ENCODE measurements at regions not wholly inside any gene's neighbourhood (a gene's known extent, or its start where the extent isn't known, plus 50 kb on each side); places are given as distances from the start of the nearest gene placed in this dataset.

DNA sequence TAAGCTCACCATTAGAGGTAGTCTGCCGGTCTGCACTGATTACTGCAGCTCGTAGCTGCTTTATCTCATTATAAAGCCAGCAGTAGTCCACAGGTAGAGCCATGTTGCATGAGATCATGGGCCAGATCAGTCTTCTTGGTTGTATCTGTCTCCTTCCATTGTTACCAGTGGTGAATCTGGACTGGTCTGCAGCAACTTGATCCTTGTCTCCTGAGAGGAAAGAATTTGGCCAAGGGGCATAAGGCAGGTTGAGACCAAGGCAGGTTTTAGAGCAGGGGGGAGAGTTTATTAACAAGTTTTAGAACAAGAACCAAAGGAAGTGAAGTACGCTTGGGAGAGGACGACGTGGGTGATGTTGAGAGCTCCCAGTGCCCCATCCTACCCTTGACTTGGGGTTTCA is 228.5 kb downstream of the STIM2 start:
- no peak overlapping the region for H3K4me3 ChIP-seq
- intact Hi-C loops (cut with DNase I; ENCODE audit: low total_unique reads) = no loop called here
- 85 to 96% (median 93%) methylated on average over 5 of the region's 5 CpGs for WGBS, 5 donors
- no peaks in the 10 kb centered on the region for H3K36me3 ChIP-seq
- H3K27me3 ChIP-seq = peaks cover 0 to 80% (median 30%) of the 10 kb centered on the region in 3 donors
- no peak for TF ChIP-seq EP300 (IDR thresholded peaks at IDR 0.05)
- TF ChIP-seq, protein P1, sequence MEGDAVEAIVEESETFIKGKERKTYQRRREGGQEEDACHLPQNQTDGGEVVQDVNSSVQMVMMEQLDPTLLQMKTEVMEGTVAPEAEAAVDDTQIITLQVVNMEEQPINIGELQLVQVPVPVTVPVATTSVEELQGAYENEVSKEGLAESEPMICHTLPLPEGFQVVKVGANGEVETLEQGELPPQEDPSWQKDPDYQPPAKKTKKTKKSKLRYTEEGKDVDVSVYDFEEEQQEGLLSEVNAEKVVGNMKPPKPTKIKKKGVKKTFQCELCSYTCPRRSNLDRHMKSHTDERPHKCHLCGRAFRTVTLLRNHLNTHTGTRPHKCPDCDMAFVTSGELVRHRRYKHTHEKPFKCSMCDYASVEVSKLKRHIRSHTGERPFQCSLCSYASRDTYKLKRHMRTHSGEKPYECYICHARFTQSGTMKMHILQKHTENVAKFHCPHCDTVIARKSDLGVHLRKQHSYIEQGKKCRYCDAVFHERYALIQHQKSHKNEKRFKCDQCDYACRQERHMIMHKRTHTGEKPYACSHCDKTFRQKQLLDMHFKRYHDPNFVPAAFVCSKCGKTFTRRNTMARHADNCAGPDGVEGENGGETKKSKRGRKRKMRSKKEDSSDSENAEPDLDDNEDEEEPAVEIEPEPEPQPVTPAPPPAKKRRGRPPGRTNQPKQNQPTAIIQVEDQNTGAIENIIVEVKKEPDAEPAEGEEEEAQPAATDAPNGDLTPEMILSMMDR (IDR thresholded peaks at IDR 0.05) = no peak
- no peak for TF ChIP-seq POLR2AphosphoS5 (IDR thresholded peaks at IDR 0.05)
- no peak for TF ChIP-seq POLR2A (IDR thresholded peaks at IDR 0.05)
- peaks cover 4 to 18% (median 15%) of the 10 kb centered on the region in 4 donors for H3K4me1 ChIP-seq
- DNase-seq = no peak
- no peaks in the 10 kb centered on the region for H3K9me3 ChIP-seq
- no peak overlapping the region for H3K27ac ChIP-seq

DNA sequence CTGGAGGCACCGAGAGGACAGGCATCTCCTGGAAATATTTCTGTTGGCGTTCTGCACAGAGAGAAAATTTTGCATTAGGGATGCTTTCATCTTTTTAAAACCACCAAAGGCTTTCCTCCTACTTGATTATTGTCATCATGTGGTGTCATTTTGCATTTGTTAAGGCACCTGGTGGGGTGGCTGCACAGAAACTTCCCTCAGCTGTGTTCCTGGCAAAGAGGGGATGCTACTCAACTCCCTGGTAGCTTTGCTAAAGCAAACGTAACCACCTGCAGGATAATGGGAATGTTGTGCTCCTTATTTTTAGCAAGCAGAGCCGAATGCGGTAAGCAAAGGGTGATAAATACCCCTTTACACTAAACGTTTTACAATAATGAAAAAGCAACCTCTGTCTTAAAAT is 229.8 kb downstream of the STIM2 start:
- Histone ChIP-seq H3K27me3 (peaks cover 0 to 67% (median 20%) of the 10 kb centered on the region in 3 donors), H3K4me1 (peaks cover 1 to 18% (median 11%) of the 10 kb centered on the region in 4 donors), H3K27ac (no peak overlapping the region), H3K4me3 (no peak overlapping the region), H3K9me3 (no peaks in the 10 kb centered on the region), H3K36me3 (no peaks in the 10 kb centered on the region)
- TF ChIP-seq POLR2AphosphoS5 (IDR thresholded peaks at IDR 0.05) (no peak), EP300 (IDR thresholded peaks at IDR 0.05) (no peak), POLR2A (IDR thresholded peaks at IDR 0.05) (no peak)
- TF ChIP-seq, protein P1 (IDR thresholded peaks at IDR 0.05) = no peak
- 60 to 65% (median 62%) methylated on average over 6 of the region's 6 CpGs for WGBS, 5 donors
- no peak for DNase-seq
- intact Hi-C loops (cut with DNase I; ENCODE audit: low total_unique reads) = no loop called here

- Histone ChIP-seq H3K4me3 (no peak overlapping the region), H3K36me3 (no peaks in the 10 kb centered on the region), H3K9me3 (no peaks in the 10 kb centered on the region), H3K4me1 (peaks cover 0 to 16% (median 10%) of the 10 kb centered on the region in 4 donors), H3K27ac (peak overlapping the region in 1 of 5 donors; percentile 20), H3K27me3 (peaks cover 0 to 42% (median 4%) of the 10 kb centered on the region in 3 donors)
- intact Hi-C loops (cut with DNase I; ENCODE audit: low total_unique reads) = no loop called here
- no peak for DNase-seq
- TF ChIP-seq EP300 (IDR thresholded peaks at IDR 0.05) (no peak), POLR2A (IDR thresholded peaks at IDR 0.05) (no peak), POLR2AphosphoS5 (IDR thresholded peaks at IDR 0.05) (no peak)
- TF ChIP-seq, protein P1 (IDR thresholded peaks at IDR 0.05) = no peak
- 32 to 62% (median 35%) methylated on average over 6 of the region's 6 CpGs for WGBS, 5 donors
Measured at GRCh38 chr4:27094224-27094623, 233.6 kb downstream of the STIM2 start.

DNA sequence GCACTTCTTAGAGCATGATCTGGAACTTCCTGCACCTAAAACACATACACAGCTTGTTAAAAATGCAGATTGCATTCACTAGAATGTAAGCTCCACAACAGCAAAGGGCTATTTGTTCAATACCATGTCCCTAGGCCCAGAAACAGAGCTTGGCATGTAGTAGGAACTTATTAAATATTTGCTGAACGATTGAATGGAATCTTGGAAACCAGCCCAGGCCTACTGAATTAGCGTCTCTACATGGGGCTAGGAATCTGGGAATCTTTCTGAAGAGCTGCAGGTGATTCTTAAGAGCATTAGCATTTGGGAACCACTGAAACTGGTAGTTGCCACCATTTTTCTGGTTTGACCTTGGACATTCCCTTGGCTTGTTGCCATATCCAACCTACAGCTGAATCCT is 234.1 kb downstream of the STIM2 start:
- Histone ChIP-seq H3K36me3 (no peaks in the 10 kb centered on the region), H3K27me3 (peaks cover 0 to 36% (median 4%) of the 10 kb centered on the region in 3 donors), H3K27ac (peak overlapping the region in 1 of 5 donors; percentile 20), H3K9me3 (no peaks in the 10 kb centered on the region), H3K4me3 (no peak overlapping the region), H3K4me1 (peaks cover 0 to 16% (median 10%) of the 10 kb centered on the region in 4 donors)
- 8 to 19% (median 13%) methylated on average over 2 of the region's 2 CpGs for WGBS, 5 donors
- intact Hi-C loops (cut with DNase I; ENCODE audit: low total_unique reads) = no loop called here
- DNase-seq = peak; percentile 50 to 58
- peak in 1 of 3 donors; percentile 41 for TF ChIP-seq POLR2AphosphoS5 (IDR thresholded peaks at IDR 0.05)
- no peak for TF ChIP-seq EP300 (IDR thresholded peaks at IDR 0.05)
- TF ChIP-seq, protein P1 (IDR thresholded peaks at IDR 0.05) = no peak
